Right ventricle myocardium inferior (tissue), 1 donor: ENCODE measurements at regions not wholly inside any gene's neighbourhood (a gene's known extent, or its start where the extent isn't known, plus 50 kb on each side); places are given as distances from the start of the nearest gene placed in this dataset. TPM values are rescaled to one million over a fixed set of nuclear protein-coding genes. Genes with fewer than 3 reads are reported as not detected.
"Not testable (repeated sequence)": the region's sequence is repeated elsewhere in the genome, so short reads cannot be mapped to it uniquely, and the experiment has no call there.

Source experiments
- ATAC-seq: fragments of 200-7000 bp; cut with Tn5 transposase; one replicate; pipeline ENCODE4 v1.9.1; 2020; ENCODE audit warnings: mild to moderate bottlenecking, moderate library complexity
- DNase-seq: peaks from one replicate; pipeline ENCODE4 v3.0.0; 2021; ENCODE audit errors: missing footprints
- intact Hi-C: fragments of 100-400 bp; cut with DNase I; formaldehyde crosslinking; loops from one replicate; pipeline ENCODE4 v1.11.0; 2022
- microRNA-seq: library from miRNA; unstranded; fragments of <30 nt; microRNA quantifications from one replicate; pipeline ENCODE4 v1.2.0, GENCODE V29; 2020
- donor health status: DM: no; HTN: yes; CAD: no; lungs with severe emphysema.

GRCh38 chr1:65083263-65083896 is 64.6 kb upstream of the AK4 start:
- ATAC-seq: no peak
- no peak for DNase-seq
- intact Hi-C loops: no loop called here

- intact Hi-C loops: no loop called here
- DNase-seq (no peak), ATAC-seq (no peak)
Observed at GRCh38 chr1:65084066-65084465, 63.9 kb upstream of the AK4 start.

GRCh38 chr1:65087519-65087918 is 60.5 kb upstream of the AK4 start:
- DNase-seq, intact Hi-C loops, ATAC-seq: not testable (repeated sequence)

- DNase-seq (no peak), ATAC-seq (no peak)
- intact Hi-C loops: no loop called here
Observed at GRCh38 chr1:65090406-65090805, 57.6 kb upstream of the AK4 start.

- intact Hi-C loops: no loop called here
- DNase-seq (no peak), ATAC-seq (no peak)
Observed at GRCh38 chr1:65092691-65093090, 55.3 kb upstream of the AK4 start.

- DNase-seq (no peak), ATAC-seq (no peak)
- intact Hi-C loops: no loop called here
Observed at GRCh38 chr1:65097076-65097475, 50.9 kb upstream of the AK4 start.

Small RNA genes lying in the stretch of these regions (microRNA-seq; reads per million reads assigned to microRNA genes)
- gene MIR101-1: 26.7 reads per million, percentile 36 among the genes with 10 or more reads in this experiment
- gene MIR3671: not detected
